GM13977 (cell line): ENCODE measurements at regions not wholly inside any gene's neighbourhood (a gene's known extent, or its start where the extent isn't known, plus 50 kb on each side); places are given as distances from the start of the nearest gene placed in this dataset.

Experiments
- DNase-seq: peaks from one replicate; pipeline ENCODE4 v3.0.0; 2012; ENCODE audit warnings: low spot score
- CTCF ChIP-seq: IDR thresholded peaks from 2 replicates; pipeline ENCODE4 v1.5.1; 2012; ENCODE audit warnings: mild to moderate bottlenecking, control low read depth; ENCODE audit not compliant: insufficient read depth; ENCODE audit errors: extremely low read depth, missing control alignments
- in situ Hi-C: fragments of 300-500 bp; cut with MboI; formaldehyde crosslinking; loops from one replicate; pipeline ENCODE4 v1.12.0; 2022; ENCODE audit warnings: low sequenced_read_pairs, low pct_unique_long_range_greater_than_20kb, mixed read lengths, inconsistent platforms; ENCODE audit not compliant: unreplicated experiment

GRCh38 chr15:39482459-39482858 lies 98.4 kb upstream of the THBS1 start:
- no peak for TF ChIP-seq CTCF
- in situ Hi-C loops, result no loop called here
- no peak for DNase-seq

GRCh38 chr15:39486621-39487457 lies 94.0 kb upstream of the THBS1 start:
- in situ Hi-C loops, result no loop called here
- TF ChIP-seq CTCF, result no peak
- no peak for DNase-seq

GRCh38 chr15:39487458-39487735 lies 93.5 kb upstream of the THBS1 start:
- in situ Hi-C loops, result no loop called here
- DNase-seq, result no peak
- TF ChIP-seq CTCF, result no peak

- TF ChIP-seq CTCF, result no peak
- in situ Hi-C loops, result no loop called here
- DNase-seq, result no peak
Measured at GRCh38 chr15:39488516-39488915, 92.4 kb upstream of the THBS1 start.

- no peak for DNase-seq
- in situ Hi-C loops, result no loop called here
- TF ChIP-seq CTCF, result no peak
Measured at GRCh38 chr15:39488961-39489360, 91.9 kb upstream of the THBS1 start.

- in situ Hi-C loops, result no loop called here
- DNase-seq, result no peak
- TF ChIP-seq CTCF, result no peak
Measured at GRCh38 chr15:39491115-39491885, 89.6 kb upstream of the THBS1 start.
